PC-9 (cell line): ENCODE measurements at regions not wholly inside any gene's neighbourhood (a gene's known extent, or its start where the extent isn't known, plus 50 kb on each side); places are given as distances from the start of the nearest gene placed in this dataset.

Experiments
- BruUV-seq: library from RNA; stranded (reverse); fragments of 400-500 nt; replicated peaks from 2 replicates; lab custom pipeline; 2021; lab: Mats Ljungman, UMichigan
- CTCF ChIA-PET: fragments of 300-600 bp; sonication (Branson Sonifier 250); formaldehyde crosslinking; loops from one replicate; lab custom pipeline; 2022; ENCODE audit warnings: antibody characterized with exemption; lab: Charles Lee
- POLR2A ChIA-PET: fragments of 300-600 bp; sonication (Branson Sonifier 250); formaldehyde crosslinking; loops from one replicate; lab custom pipeline; 2022; ENCODE audit warnings: antibody characterized with exemption; ENCODE audit not compliant: unreplicated experiment; lab: Charles Lee
- DNase-seq, 2 experiments: peaks; one replicate each; pipeline versions ENCODE4 v3.0.0 to v3.0.0-alpha.2; 2015 to 2022; ENCODE audit warnings: mixed read lengths in 1 of 2
- H2AFZ ChIP-seq: fragments of 200-600 bp; sonication (generic); 2 replicates; pipeline ENCODE4 v1.8.1; 2017; ENCODE audit warnings: antibody characterized with exemption
- H3F3A ChIP-seq: fragments of 200-600 bp; sonication (generic); 2 replicates; pipeline ENCODE4 v1.8.1; 2017; ENCODE audit warnings: antibody characterized with exemption, mild to moderate bottlenecking, low read depth; ENCODE audit not compliant: insufficient read depth
- H3K27ac ChIP-seq: fragments of 200-600 bp; sonication (generic); 2 replicates; pipeline ENCODE4 v1.6.1; 2016; ENCODE audit warnings: mixed run types
- H3K27me3 ChIP-seq: fragments of 200-600 bp; sonication (generic); 2 replicates; pipeline ENCODE4 v1.6.1; 2016; ENCODE audit warnings: low read depth, mixed run types; ENCODE audit not compliant: insufficient read depth
- H3K36me3 ChIP-seq: fragments of 200-600 bp; sonication (generic); 2 replicates; pipeline ENCODE4 v1.6.1; 2016; ENCODE audit warnings: low read depth, mixed run types
- H3K4me1 ChIP-seq: fragments of 200-600 bp; sonication (generic); replicated peaks from 2 replicates; pipeline ENCODE4 v1.6.1; 2016; ENCODE audit warnings: mixed run types; ENCODE audit not compliant: insufficient read depth
- H3K4me2 ChIP-seq: fragments of 200-600 bp; sonication (generic); 2 replicates; pipeline ENCODE4 v1.6.1; 2017; ENCODE audit warnings: mixed run types
- H3K4me3 ChIP-seq: fragments of 200-600 bp; sonication (generic); 2 replicates; pipeline ENCODE4 v1.6.1; 2016; ENCODE audit warnings: mixed run types
- H3K79me2 ChIP-seq: fragments of 200-600 bp; sonication (generic); 2 replicates; pipeline ENCODE4 v1.6.1; 2017; ENCODE audit warnings: low read depth, mixed run types
- H3K9me2 ChIP-seq: fragments of 200-600 bp; sonication (generic); 2 replicates; pipeline ENCODE4 v1.8.1; 2017; ENCODE audit warnings: mild to moderate bottlenecking; ENCODE audit not compliant: insufficient read depth
- H3K9me3 ChIP-seq: fragments of 200-600 bp; sonication (generic); 2 replicates; pipeline ENCODE4 v1.8.1; 2016; ENCODE audit warnings: low read depth; ENCODE audit not compliant: insufficient read depth
- H4K20me1 ChIP-seq: fragments of 200-600 bp; sonication (generic); 2 replicates; pipeline ENCODE4 v1.8.1; 2017; ENCODE audit not compliant: insufficient read depth
- CTCF ChIP-seq: fragments of 200-600 bp; sonication (generic); conservative IDR thresholded peaks from 2 replicates; pipeline ENCODE4 v1.6.1; 2017; ENCODE audit warnings: mixed run types, antibody characterized with exemption, mild to moderate bottlenecking, moderate library complexity
- EZH2 ChIP-seq: fragments of 200-600 bp; sonication (generic); IDR thresholded peaks from 2 replicates; pipeline ENCODE4 v1.8.0; 2017; ENCODE audit warnings: antibody characterized with exemption, low read depth
- intact Hi-C: fragments of 100-400 bp; cut with micrococcal nuclease; formaldehyde crosslinking; loops from one replicate; pipeline ENCODE4 v1.10.0; 2022; ENCODE audit not compliant: unreplicated experiment

GRCh38 chr6:115612796-115613479, 447.8 kb downstream of the FRK start:
- Histone ChIP-seq H2AFZ (no peak overlapping the region), H3K9me3 (no peaks in the 10 kb centered on the region), H3K9me2 (no peaks in the 10 kb centered on the region), H3K4me1 (no peaks in the 10 kb centered on the region), H3F3A (no peaks in the 10 kb centered on the region), H3K27ac (no peak overlapping the region), H3K36me3 (no peaks in the 10 kb centered on the region), H3K27me3 (no peaks in the 10 kb centered on the region), H4K20me1 (no peaks in the 10 kb centered on the region), H3K79me2 (no peaks in the 10 kb centered on the region), H3K4me3 (no peak overlapping the region), H3K4me2 (no peak overlapping the region)
- TF ChIP-seq EZH2, result no peak
- no peak for TF ChIP-seq CTCF
- BruUV-seq, result no TSS peak
- ChIA-PET CTCF (no interaction called here), POLR2A (interaction anchor here (0.7 kb wide), 1 partner anchor 536 kb away, joined by 4 read pairs; no protein-coding TSS in a partner anchor)
- intact Hi-C loops, result no loop called here
- DNase-seq, result no peak

GRCh38 chr6:115612216-115612615, 448.5 kb downstream of the FRK start:
- no peak for TF ChIP-seq EZH2
- TF ChIP-seq CTCF, result no peak
- BruUV-seq, result no TSS peak
- intact Hi-C loops, result no loop called here
- POLR2A ChIA-PET, result no interaction called here
- Histone ChIP-seq H3K9me2 (no peaks in the 10 kb centered on the region), H3K4me2 (no peak overlapping the region), H3F3A (no peaks in the 10 kb centered on the region), H4K20me1 (no peaks in the 10 kb centered on the region), H3K79me2 (no peaks in the 10 kb centered on the region), H3K4me3 (no peak overlapping the region), H3K27ac (no peak overlapping the region), H3K36me3 (no peaks in the 10 kb centered on the region), H3K4me1 (no peaks in the 10 kb centered on the region), H2AFZ (no peak overlapping the region), H3K9me3 (no peaks in the 10 kb centered on the region), H3K27me3 (no peaks in the 10 kb centered on the region)
- DNase-seq, result no peak
- CTCF ChIA-PET, result no interaction called here

- CTCF ChIA-PET, result no interaction called here
- POLR2A ChIA-PET, result no interaction called here
- no peaks in the 10 kb centered on the region for H4K20me1 ChIP-seq
These were observed 450.0 kb downstream of the FRK start for GRCh38 chr6:115610696-115611095.

More at GRCh38 chr6:115610696-115611095, 450.0 kb downstream of the FRK start:
- H2AFZ ChIP-seq, result no peak overlapping the region
- no TSS peak for BruUV-seq
- H3K4me3 ChIP-seq, result no peak overlapping the region
- no peaks in the 10 kb centered on the region for H3K36me3 ChIP-seq
- intact Hi-C loops, result no loop called here
- no peak for TF ChIP-seq CTCF
- no peak for TF ChIP-seq EZH2
- H3K9me3 ChIP-seq, result no peaks in the 10 kb centered on the region
- H3K79me2 ChIP-seq, result no peaks in the 10 kb centered on the region
- no peak overlapping the region for H3K27ac ChIP-seq
- no peaks in the 10 kb centered on the region for H3F3A ChIP-seq
- no peaks in the 10 kb centered on the region for H3K4me1 ChIP-seq
- no peak for DNase-seq
- no peaks in the 10 kb centered on the region for H3K27me3 ChIP-seq
- H3K9me2 ChIP-seq, result no peaks in the 10 kb centered on the region
- no peak overlapping the region for H3K4me2 ChIP-seq
